Activated CD8-positive, alpha-beta T cell treated with anti-CD3 and anti-CD28 coated beads for 36 hours (primary cell): ENCODE measurements at regions not wholly inside any gene's neighbourhood (a gene's known extent, or its start where the extent isn't known, plus 50 kb on each side); places are given as distances from the start of the nearest gene placed in this dataset.

Experiments
- ATAC-seq: fragments of 200-7000 bp; cut with Tn5 transposase; one replicate; pipeline ENCODE4 v1.10.0; 2021; ENCODE audit warnings: mild to moderate bottlenecking, moderate library complexity
- CTCF ChIA-PET: fragments of 350-600 bp; sonication (Branson Sonifier 250); formaldehyde crosslinking; loops from one replicate; lab custom pipeline; 2021; ENCODE audit warnings: antibody characterized with exemption; lab: Charles Lee
- POLR2A ChIA-PET: fragments of 350-600 bp; sonication (Branson Sonifier 250); formaldehyde crosslinking; loops from one replicate; lab custom pipeline; 2021; ENCODE audit warnings: antibody characterized with exemption; lab: Charles Lee
- DNase-seq: peaks from one replicate; pipeline ENCODE4 v3.0.0-alpha.2; 2020
- H3K27ac Mint-ChIP-seq: one replicate; pipeline ENCODE4 v1.8.0; 2021; ENCODE audit warnings: mild to moderate bottlenecking, mixed read lengths
- H3K27me3 Mint-ChIP-seq: one replicate; pipeline ENCODE4 v1.8.0; 2021; ENCODE audit warnings: mixed read lengths
- H3K36me3 Mint-ChIP-seq: one replicate; pipeline ENCODE4 v1.8.0; 2021; ENCODE audit warnings: low read depth, mixed read lengths
- H3K4me1 Mint-ChIP-seq: one replicate; pipeline ENCODE4 v1.8.0; 2021; ENCODE audit warnings: low read depth, mixed read lengths
- H3K4me3 Mint-ChIP-seq: one replicate; pipeline ENCODE4 v1.8.0; 2021; ENCODE audit warnings: mild to moderate bottlenecking, moderate library complexity, mixed read lengths
- H3K9me3 Mint-ChIP-seq: one replicate; pipeline ENCODE4 v1.8.0; 2021; ENCODE audit warnings: mixed read lengths
- intact Hi-C: fragments of 100-400 bp; cut with micrococcal nuclease; formaldehyde crosslinking; loops from one replicate; pipeline ENCODE4 v1.10.0; 2022
- TF ChIP-seq, protein P1 (sequence below): fragments of 200-600 bp; IDR thresholded peaks from one replicate; pipeline ENCODE4 v1.8.0; 2022; ENCODE audit warnings: antibody characterized with exemption, mild to moderate bottlenecking

DNA sequence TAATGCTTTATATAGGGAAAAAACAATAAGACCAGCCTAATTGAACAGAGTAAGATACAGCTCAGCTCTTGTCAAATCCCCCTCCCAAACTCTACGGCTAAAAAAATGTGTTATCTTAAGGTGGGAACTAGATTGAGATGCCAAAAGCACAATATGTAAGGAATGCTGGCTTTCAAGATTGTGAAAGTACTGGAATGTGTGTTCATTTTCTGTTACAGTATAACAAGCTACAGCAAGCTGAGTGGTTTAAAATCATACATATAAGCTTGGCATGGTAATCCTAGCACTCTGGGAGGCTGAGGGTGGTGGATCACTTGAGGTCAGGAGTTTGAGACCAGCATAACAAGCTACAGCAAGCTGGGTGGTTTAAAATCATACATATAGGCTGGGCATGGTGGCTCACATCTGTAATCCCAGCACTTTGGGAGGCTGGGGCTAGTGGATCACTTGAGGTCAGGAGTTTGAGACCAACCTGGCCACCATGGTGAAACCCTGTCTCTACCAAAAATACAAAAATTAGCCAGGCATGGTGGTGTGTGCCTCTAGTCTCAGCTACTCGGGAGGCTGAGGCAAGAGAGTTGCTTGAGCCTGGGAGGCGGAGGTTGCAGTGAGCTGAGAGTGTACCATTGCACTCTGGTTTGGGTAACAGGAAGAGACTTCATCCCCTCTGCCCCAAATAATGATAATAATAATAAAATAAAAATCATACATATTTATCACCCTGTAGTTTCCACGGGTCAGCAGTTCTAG, 297.7 kb downstream of the DOK5 start:
- CTCF ChIA-PET: no interaction called here
- H3K4me1 Mint-ChIP-seq: no peaks in the 10 kb centered on the region
- no peak overlapping the region for H3K27ac Mint-ChIP-seq
- TF ChIP-seq, protein P1, sequence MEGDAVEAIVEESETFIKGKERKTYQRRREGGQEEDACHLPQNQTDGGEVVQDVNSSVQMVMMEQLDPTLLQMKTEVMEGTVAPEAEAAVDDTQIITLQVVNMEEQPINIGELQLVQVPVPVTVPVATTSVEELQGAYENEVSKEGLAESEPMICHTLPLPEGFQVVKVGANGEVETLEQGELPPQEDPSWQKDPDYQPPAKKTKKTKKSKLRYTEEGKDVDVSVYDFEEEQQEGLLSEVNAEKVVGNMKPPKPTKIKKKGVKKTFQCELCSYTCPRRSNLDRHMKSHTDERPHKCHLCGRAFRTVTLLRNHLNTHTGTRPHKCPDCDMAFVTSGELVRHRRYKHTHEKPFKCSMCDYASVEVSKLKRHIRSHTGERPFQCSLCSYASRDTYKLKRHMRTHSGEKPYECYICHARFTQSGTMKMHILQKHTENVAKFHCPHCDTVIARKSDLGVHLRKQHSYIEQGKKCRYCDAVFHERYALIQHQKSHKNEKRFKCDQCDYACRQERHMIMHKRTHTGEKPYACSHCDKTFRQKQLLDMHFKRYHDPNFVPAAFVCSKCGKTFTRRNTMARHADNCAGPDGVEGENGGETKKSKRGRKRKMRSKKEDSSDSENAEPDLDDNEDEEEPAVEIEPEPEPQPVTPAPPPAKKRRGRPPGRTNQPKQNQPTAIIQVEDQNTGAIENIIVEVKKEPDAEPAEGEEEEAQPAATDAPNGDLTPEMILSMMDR: no peak
- no peak for ATAC-seq
- intact Hi-C loops: no loop called here
- DNase-seq: no peak
- peaks cover 2% of the 10 kb centered on the region for H3K27me3 Mint-ChIP-seq
- POLR2A ChIA-PET: interaction anchor here (0.6 kb wide), 1 partner anchor 150 kb away, joined by 3 read pairs; no protein-coding TSS in a partner anchor
- no peaks in the 10 kb centered on the region for H3K36me3 Mint-ChIP-seq
- H3K4me3 Mint-ChIP-seq: no peak overlapping the region
- peaks cover 2% of the 10 kb centered on the region for H3K9me3 Mint-ChIP-seq

DNA sequence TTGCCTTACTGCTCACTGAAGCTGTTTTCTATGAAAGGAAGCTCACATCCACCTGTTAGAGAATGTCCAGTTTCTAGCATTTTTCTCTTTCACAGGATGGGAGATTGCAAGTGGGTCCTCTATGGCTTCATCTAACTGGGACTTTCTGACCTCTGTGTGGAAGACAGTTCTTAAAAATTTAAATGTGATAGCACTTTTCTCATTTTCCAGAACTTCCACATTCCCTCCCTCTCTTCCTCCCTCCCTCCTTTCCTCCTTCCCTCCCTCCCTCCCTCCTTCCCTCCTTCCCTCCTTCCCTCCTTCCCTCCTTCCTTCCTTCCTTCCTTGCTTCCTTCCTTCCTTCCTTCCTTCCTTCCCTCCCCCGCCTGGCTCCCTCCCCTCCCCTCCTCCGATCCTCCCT, 291.1 kb downstream of the DOK5 start:
- POLR2A ChIA-PET: no interaction called here

DNA sequence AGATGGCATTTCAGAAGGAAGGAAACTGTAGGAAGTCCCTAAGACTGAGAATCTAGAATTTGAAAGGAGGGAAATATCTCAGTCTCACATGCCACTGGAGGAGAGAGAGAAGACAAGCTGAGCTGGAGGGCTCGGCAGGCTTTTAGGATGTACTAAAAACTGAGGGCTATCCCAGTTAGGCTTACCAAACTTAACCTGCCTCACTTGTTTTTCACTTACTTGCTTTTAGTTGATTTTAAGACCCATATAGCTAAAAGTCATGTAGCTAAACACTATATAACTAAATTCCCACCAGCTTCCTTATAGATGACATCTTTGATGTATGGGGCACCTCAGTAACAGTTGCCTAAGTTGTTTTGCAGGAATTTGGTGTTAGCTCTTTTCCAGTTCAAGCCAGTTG, 288.0 kb downstream of the DOK5 start:
- no peak overlapping the region for H3K4me3 Mint-ChIP-seq
- H3K4me1 Mint-ChIP-seq: no peaks in the 10 kb centered on the region
- H3K9me3 Mint-ChIP-seq: peaks cover 6% of the 10 kb centered on the region
- POLR2A ChIA-PET: no interaction called here
- ATAC-seq (no peak), DNase-seq (no peak)
- intact Hi-C loops: no loop called here
- H3K27ac Mint-ChIP-seq: no peak overlapping the region
- peaks cover 1% of the 10 kb centered on the region for H3K27me3 Mint-ChIP-seq
- CTCF ChIA-PET: no interaction called here
- no peaks in the 10 kb centered on the region for H3K36me3 Mint-ChIP-seq
- TF ChIP-seq, protein P1: no peak

More for the DNA sequence above, 291.1 kb downstream of the DOK5 start:
- Mint-ChIP-seq H3K9me3 (peaks cover 2% of the 10 kb centered on the region), H3K27ac (no peak overlapping the region), H3K36me3 (no peaks in the 10 kb centered on the region), H3K4me3 (no peak overlapping the region), H3K4me1 (no peaks in the 10 kb centered on the region), H3K27me3 (peaks cover 1% of the 10 kb centered on the region)
- CTCF ChIA-PET: no interaction called here
- intact Hi-C loops: no loop called here
- DNase-seq (no peak), ATAC-seq (no peak)
- TF ChIP-seq, protein P1: no peak

DNA sequence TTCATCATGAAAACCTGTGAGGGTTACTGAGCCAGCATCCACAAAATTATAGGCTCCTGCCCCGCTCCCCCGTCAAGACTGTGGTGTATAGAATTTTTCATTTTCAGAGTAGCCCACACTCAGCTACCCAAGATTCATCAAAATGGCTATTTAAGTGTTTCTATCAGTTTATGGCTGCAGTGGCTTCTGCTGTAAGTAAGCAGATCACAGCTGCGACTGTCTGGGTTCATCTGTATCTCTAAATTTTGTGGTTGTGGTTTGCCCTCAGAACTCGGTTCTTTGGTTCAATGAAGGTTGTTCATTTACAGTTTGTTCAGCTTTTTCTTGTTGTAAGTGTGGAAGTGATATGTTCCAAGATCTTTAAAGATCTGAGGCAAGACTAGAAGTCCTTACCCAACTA, 284.2 kb downstream of the DOK5 start:
- Mint-ChIP-seq H3K27ac (no peak overlapping the region), H3K4me3 (no peak overlapping the region), H3K27me3 (peaks cover 1% of the 10 kb centered on the region), H3K9me3 (peaks cover 11% of the 10 kb centered on the region), H3K36me3 (no peaks in the 10 kb centered on the region), H3K4me1 (no peaks in the 10 kb centered on the region)
- ChIA-PET CTCF (no interaction called here), POLR2A (no interaction called here)
- DNase-seq (no peak), ATAC-seq (no peak)
- TF ChIP-seq, protein P1: no peak
- intact Hi-C loops: no loop called here

DNA sequence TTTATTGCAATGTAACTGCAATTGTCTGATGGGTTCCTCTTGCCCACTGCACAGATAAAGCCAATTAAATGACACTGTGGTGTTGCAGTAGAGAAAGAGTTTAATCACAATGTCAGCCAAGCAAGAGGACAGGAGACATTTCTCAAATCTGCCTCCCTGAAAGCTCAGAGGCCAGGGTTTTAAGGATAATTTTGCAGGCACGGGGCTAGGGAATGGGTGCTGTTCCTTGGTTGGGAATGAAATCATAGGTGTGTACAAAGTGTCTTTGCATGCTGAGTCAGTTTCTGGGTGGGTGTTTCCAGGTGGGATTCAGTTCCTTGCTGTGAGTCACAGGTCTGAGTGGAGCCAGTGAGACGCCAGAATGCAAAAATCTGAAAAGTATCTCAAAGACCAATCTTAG, 271.4 kb downstream of the DOK5 start:
- Mint-ChIP-seq H3K27ac (no peak overlapping the region), H3K36me3 (no peaks in the 10 kb centered on the region), H3K27me3 (peaks cover 3% of the 10 kb centered on the region), H3K4me3 (no peak overlapping the region), H3K4me1 (no peaks in the 10 kb centered on the region), H3K9me3 (peaks cover 7% of the 10 kb centered on the region)
- ATAC-seq (no peak), DNase-seq (no peak)
- TF ChIP-seq, protein P1: no peak
- CTCF ChIA-PET: interaction anchor here (0.9 kb wide), 1 partner anchor 14 kb away, joined by 3 read pairs; no protein-coding TSS in a partner anchor
- intact Hi-C loops: no loop called here
- POLR2A ChIA-PET: no interaction called here
